Posterior vena cava (tissue), 2 donors: ENCODE measurements at regions not wholly inside any gene's neighbourhood (a gene's known extent, or its start where the extent isn't known, plus 50 kb on each side); places are given as distances from the start of the nearest gene placed in this dataset.

Experiments used
- DNase-seq: peaks from one replicate; pipeline ENCODE4 v3.0.0-alpha.2; 2020; ENCODE audit warnings: low spot score
- intact Hi-C, 2 donors: fragments of 100-400 bp; cut with DNase I; formaldehyde crosslinking; loops; one replicate each; pipeline versions ENCODE4 v1.14.1 to v1.14.2; 2022 to 2023
- donor health status: DM: yes; HTN: yes; CAD: no.
- donor health status: DM: yes; HTN: yes; CAD: no.

DNA sequence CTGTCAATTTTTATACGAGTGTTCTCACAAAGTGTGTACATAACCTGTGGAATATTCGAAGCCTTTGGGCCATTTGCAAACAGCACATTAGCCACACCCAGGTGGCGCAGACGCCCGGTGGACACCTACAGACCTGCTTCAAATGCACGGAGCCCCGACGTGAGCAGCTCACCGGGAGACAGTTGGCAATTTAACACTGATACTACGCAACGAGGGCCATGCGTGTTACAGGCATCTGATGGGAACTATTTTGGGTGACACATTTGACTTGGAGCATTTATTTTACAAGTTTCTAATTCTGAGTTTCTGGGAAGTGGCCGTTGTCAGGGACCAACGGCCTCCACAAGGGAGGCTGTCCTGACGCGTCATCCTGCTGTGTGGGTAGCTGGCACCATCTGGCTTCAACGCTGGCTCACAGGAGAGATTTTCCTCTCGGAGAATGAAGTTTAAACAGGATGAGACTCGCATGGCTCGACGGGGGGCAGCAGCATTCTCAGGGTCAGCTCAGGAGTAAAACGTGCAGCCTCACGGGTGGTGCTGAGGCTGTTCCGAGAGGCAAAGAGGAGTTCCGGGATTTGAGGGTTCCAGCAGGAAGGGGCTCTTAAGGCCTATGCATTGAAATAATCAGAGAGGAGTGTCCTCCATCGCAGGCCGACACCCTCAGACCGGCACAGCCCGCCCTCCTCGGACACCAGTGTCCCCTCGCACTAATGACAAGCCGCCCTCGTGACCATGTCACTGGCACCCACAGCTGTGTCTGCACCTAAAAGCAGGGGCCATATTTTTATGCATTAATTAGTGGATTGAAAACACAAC lies 207.4 kb downstream of the DLL1 start:
- intact Hi-C loops = no loop called here
- peak; percentile 69 for DNase-seq

- DNase-seq = peak; percentile 41
- intact Hi-C loops = no loop called here
These were observed 208.2 kb downstream of the DLL1 start for GRCh38 chr6:170082531-170083187.

DNA sequence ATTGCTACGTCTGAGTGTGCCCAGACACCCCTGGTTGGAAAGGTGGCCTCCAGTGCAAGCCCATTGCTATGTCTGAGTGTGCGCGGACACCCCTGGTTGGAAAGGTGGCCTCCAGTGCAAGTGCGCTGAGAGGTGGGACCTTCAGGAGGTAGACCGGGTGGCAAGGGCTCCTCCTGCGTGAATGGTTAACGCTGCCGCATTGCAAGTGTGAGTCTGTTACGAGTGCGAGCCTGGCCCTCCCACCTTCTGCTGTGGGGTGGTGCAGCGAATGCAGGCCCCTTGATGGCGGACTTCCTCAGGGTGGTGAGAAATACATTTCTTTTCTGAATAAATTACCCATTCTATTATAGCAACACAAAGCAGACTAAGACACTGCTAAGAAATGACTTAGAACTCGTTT lies 208.8 kb downstream of the DLL1 start:
- peak; percentile 77 for DNase-seq
- intact Hi-C loops = no loop called here

- intact Hi-C loops = no loop called here
- DNase-seq = peak; percentile 7
These were observed 209.3 kb downstream of the DLL1 start for GRCh38 chr6:170081556-170081955.

GRCh38 chr6:170080828-170081371 lies 210.0 kb downstream of the DLL1 start:
- intact Hi-C loops = no loop called here
- peak; percentile 73 for DNase-seq

DNA sequence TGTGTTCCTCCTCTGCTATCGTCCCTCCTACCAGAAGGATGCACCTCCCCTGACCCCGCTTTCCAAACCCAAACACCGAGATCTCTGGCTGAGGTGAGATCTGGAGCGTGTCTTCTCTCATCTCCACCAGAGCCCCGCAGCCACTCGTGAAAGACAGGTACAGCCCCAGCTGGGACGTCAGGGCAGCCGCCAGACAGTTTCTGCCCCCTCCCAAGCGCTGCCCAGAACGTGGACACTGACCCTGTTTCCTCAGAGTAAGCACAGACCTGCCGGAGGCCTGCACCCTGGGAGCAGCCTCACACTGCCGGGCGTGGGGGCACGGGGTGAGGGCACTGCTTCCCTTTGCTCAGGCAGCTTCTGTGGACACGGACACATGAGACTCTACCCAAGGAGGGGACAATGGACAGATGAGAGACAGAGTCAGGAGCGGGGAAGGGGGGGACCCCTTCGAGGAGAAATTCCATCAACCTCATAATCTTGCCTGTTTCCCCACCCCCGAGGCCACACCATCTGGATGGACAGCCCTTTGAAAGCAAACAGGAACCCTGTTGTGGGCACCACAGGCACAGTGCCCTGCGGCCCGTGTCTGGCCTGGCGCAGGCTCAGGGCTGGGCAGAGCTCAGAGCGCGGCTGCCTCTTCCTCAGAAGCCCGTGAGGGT lies 210.6 kb downstream of the DLL1 start:
- peak; percentile 78 for DNase-seq
- intact Hi-C loops = no loop called here

DNA sequence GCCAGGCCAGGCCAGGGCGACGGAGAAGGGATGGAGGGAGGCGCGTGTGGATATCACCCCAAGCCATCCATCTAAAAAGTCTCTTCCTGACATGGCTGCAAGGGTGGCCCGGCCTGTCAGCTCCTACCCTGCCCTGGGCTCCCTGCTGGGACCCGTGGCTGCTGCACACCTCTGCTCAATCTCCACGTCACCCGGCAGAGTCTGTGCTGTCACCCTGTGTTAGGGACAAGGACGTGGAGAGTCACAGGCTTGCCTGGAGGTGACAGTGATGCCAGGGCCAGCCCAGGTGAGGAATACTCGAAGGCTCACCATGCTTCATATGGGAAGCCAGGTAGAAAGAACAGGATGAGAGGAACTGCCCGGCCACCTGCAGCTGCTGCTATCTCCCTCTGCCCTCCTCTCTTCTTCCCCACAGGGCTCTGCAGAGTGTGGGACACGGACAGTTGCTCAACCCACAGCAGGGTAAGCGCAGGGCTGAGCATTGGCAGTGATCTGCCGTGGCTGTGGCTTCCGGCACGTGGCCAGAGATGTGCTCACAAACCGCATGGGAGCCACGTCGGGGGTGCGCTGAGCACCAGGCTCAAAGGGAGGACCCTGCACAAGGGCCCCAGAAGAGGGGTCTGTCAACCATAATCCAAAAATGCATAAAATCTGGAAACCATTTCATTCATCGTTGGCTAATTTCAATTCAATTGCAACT lies 214.3 kb downstream of the DLL1 start:
- DNase-seq = peak; percentile 57
- intact Hi-C loops = loop anchor here in 1 of 2 donors (1.0 kb wide), 1 partner anchor 26 kb away; no protein-coding TSS in a partner anchor

DNA sequence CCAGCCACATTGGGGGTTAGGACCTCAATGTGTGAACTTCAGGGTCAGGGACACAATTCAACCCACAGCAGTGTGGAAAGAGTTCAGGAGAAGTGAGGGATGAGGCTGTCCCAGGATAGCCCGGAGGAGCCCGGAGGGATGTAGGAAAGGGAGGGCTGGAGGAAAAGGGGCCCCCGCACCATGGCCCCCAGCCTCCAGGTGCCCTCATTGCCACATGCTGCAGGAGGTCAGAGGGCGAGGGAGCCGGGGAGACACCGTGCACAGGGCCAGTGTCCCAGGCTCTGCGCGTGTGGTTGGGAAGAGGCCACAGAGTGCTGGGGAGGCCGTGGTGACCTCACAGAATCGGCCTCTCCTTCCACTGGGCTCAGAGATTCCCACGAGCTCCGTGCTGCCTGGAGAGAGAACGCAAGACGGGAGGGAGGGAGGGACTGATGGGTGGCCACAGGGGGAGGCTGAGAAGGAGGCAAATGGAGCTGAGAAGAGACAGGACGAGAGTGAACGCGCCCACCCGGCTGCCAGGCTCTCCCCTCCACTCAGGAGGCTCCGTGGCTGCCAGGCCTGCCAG lies 215.1 kb downstream of the DLL1 start:
- peak; percentile 57 for DNase-seq
- intact Hi-C loops = no loop called here

DNA sequence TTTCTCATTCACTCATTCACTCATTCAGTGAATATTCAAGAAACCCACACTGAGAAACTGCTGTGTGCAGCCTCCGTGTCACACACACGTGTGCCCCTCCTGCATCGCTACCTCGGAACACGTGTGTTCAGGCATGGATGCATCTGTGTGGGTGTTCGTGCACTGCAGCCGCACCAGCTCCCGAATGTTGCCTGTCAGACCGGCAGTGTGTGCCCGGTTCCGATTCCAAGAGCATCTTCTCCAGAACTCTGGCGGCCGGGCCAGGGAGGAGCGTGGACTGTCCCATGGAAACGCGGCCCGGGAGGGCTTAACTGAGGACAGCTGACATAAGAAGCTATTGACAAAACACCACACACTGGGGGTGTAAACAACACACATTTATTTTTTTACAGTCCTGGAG lies 216.0 kb downstream of the DLL1 start:
- intact Hi-C loops = no loop called here
- peak; percentile 47 for DNase-seq

GRCh38 chr6:170074435-170074834 lies 216.4 kb downstream of the DLL1 start:
- no peak for DNase-seq
- intact Hi-C loops = no loop called here

- peak; percentile 58 for DNase-seq
- intact Hi-C loops = no loop called here
These were observed 217.0 kb downstream of the DLL1 start for GRCh38 chr6:170073846-170074245.

GRCh38 chr6:170072246-170072645 lies 218.6 kb downstream of the DLL1 start:
- intact Hi-C loops = no loop called here
- DNase-seq = no peak

DNA sequence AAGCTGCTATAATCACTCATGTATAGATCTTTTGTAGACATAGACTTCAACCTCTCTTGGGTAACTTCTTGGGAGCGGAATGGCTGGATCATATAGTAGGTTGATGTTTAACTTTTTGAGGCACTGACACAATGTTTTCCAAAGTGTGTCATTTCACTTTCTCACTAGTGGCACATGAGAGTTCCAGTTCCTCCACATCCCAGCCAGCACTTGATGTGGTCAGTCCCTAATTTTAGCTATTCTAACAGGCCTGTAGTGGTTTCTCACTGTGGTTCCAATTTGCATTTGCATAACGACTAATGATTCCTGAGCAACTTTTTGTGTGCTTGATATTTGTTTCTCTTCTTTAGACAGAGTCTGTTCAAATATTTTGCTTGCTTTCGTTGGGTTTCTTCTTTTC lies 221.3 kb downstream of the DLL1 start:
- intact Hi-C loops = no loop called here

GRCh38 chr6:170068496-170068895 lies 222.4 kb downstream of the DLL1 start:
- no peak for DNase-seq
- intact Hi-C loops = no loop called here

More for the DNA sequence above, 221.3 kb downstream of the DLL1 start:
- no peak for DNase-seq

DNA sequence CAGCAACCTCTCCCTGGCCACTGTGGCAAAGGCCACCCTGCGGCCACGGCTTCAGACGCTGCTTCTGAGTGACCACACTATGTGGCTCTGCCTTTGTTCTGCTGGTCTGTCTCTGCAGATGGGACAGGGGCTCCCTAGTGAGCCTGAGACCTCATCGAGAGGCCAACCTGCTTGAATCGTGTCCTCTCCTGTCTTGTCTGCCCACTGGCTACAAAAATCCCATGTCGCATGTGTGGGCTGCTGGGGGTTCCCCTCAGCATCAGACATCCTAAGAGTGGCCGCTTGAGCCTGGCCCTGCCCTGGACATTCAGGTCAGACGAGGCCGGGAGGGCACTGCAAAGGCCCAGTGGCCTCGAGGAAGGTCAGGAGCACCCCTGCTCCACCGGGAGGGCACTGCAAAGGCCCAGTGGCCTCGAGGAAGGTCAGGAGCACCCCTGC lies 222.9 kb downstream of the DLL1 start:
- peak; percentile 54 for DNase-seq
- intact Hi-C loops = no loop called here

- intact Hi-C loops = no loop called here
These were observed 223.7 kb downstream of the DLL1 start for GRCh38 chr6:170067181-170067641.

DNA sequence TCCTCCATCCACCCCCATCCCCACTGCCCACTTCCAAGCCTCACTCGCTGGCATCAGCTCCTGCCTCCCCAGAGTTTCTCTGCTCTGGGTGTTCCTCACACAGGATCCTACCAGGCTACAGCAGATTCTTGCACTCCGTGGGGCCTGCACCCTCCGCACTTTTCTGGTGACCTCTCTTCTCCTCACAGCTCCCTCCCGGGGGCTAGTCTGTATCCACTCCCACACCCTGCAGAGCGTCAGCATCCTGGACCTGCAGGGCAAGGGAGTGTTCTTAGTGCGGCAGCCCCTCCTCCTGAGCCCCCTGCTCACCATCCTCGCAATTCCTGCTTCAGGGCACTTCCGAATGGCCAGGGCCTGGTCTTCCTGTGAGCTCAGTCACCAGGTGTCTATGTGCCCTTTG lies 224.2 kb downstream of the DLL1 start:
- DNase-seq = peak; percentile 61

More at GRCh38 chr6:170067181-170067641, 223.7 kb downstream of the DLL1 start:
- peak; percentile 46 for DNase-seq

DNA sequence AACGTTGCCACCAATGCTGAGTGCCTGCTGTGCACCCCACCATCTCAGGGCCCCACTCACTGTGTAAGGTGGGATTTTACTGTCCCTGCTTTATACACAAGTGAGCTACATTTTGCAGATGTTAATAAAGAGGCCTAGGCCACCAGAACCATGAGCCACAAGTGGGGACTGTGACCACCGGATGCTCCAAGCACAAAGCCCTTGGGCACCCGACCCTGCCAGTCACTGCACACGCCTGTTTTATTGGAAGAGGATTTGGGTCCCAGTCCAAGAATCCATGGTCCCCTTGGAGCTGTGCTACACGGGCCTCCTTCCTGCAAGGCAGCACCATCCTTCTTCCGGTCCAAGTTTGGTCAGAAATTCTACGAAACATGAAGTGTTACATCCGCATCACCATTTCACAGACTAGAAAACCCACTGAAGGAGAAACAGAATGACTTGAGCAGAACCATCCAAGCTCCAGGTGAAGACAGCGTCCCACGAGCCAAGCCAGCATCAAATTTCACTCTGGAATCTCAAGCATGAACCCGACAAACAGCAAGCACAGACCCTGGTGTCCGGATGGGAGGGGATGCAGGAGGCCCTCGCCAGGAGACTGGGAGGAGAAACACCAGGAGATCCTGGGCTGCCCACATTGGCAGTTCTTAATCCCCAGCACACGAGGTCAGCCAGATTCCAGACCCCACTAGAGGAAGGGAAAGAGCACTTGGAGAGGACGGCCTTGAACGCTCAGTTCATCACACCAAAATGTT lies 226.9 kb downstream of the DLL1 start:
- DNase-seq = peak; percentile 28
- intact Hi-C loops = no loop called here

More for the DNA sequence above, 224.2 kb downstream of the DLL1 start:
- intact Hi-C loops = no loop called here
